ENCODE measurements at regions not wholly inside any gene's neighbourhood (a gene's known extent, or its start where the extent isn't known, plus 50 kb on each side); places are given as distances from the start of the nearest gene placed in this dataset.

- no peak for DNase-seq
Measured at GRCh38 chr13:107234319-107235073, 666.6 kb upstream of the ARGLU1 start.

DNA sequence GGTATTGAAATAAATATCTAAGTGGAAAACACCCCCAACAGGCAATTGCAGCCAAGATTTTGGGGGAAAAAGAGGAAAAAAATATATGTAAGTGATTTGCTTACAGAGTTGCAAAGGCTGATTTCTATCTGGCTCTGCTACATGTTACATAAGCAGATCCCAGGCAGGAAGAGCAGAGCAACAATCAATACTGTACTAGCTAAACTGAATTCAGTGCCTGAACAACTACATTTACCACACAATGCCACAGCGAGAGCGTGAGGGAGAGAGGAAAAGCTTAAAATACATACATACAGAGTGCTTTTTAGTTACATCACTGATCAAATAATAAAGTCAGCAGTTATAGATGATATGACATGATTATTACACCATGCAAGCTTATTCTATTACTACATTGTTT, 665.6 kb upstream of the ARGLU1 start:
- no peak for DNase-seq

- DNase-seq, result no peak
Measured at GRCh38 chr13:107231944-107232343, 664.0 kb upstream of the ARGLU1 start.

GRCh38 chr13:107223867-107224266, 655.9 kb upstream of the ARGLU1 start:
- DNase-seq, result no peak

DNA sequence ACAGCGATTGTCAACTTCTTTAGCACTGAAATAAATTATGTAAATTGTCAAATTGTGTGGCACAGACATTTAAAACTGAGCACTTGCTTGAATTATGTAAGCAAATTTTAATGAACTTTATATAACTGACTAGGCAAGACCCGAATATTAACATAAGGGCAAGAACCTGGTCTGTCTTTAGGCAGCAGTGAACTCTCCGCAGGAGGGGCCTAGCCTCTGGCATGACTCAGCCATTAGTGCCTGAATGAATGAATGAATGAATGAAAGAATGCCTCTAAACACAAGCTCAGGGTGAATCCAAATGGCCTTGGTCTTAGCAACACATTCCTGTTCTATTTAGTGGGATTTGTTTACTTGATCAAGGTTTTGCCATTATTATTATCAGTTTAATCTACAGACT, 654.7 kb upstream of the ARGLU1 start:
- no peak for DNase-seq

DNA sequence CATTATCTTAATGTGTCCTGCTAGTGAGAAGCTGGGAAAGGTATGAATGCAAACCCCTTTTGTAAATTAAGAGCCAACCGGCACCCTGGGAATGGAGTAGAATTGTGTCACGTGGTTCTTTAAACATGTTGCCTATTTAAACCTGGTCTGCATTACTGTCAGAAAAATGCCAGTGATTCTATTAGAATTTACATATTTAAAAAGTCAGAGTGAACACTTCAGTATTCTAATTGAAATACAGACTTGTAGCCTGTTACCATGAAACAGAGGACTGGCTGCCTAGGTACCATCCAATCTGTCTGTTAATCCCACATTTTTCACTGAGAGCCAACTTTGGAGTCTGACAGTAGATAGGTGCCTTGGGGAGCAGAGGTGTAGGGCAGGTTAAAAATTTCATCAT, 652.3 kb upstream of the ARGLU1 start:
- no peak for DNase-seq

GRCh38 chr13:107217251-107217650, 649.3 kb upstream of the ARGLU1 start:
- no peak for DNase-seq

GRCh38 chr13:107216046-107216755, 648.3 kb upstream of the ARGLU1 start:
- DNase-seq, result no peak

DNA sequence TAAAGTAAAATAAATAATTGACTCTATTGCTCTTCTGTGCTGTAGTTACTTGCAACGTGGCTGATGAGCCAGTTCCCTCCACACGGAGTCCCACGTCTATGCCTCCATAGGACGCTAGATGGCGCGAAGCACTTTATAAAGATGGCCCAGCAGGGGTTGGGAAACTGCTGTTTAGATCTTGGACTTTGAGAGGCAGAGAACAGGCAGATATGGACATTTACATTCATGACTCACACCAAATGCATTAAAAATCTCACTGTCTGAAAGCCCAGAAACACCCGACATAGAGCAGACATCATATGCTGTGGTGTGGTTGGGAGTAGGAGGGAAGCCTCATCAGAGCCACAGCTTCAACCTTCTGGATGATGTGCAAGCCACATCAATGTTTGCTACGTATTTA, 643.1 kb upstream of the ARGLU1 start:
- DNase-seq, result no peak

GRCh38 chr13:107210723-107211030, 642.7 kb upstream of the ARGLU1 start:
- no peak for DNase-seq

DNA sequence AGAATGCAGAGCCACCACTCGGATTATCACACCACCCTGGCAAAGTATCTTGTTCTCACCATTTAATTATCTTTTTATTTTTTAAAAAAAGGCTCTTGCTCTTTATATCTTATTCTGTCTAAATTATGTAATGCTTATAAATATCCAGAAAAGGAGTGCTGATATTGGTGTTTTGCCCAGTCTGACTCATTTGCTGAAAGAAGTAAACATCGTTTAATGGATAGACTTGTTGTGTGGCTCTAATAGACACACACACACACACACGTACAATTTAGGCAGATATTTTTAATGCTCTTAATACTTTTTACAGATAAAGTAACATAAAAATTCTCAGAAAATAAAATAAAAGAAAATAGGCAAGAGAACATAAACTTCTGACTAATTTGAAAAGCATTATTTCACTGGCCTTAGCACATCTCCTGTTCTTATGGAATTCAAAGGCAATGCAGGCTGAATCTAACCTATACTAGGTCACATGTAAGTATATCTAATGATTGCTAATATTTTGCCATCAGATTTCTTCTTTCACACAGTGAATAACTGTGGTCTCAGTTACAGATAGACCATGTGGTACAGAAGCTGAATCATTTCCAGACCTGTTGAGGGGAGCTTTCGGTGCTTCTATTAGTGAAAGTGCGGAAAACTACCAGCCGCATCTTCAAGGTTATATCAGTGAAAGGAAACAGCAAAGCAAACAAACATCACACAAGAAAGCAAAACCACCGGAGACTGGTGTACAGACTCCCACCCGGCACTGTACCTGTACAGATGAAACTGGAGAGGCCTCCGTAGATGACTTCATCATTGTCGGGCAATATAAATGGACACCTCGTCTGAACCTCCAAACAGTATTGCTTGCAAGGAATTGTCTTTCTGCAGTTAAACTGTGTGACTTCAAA, 642.1 kb upstream of the ARGLU1 start:
- DNase-seq, result no peak

GRCh38 chr13:107208889-107209288, 641.0 kb upstream of the ARGLU1 start:
- DNase-seq, result no peak

GRCh38 chr13:107205318-107206104, 637.6 kb upstream of the ARGLU1 start:
- DNase-seq, result no peak

DNA sequence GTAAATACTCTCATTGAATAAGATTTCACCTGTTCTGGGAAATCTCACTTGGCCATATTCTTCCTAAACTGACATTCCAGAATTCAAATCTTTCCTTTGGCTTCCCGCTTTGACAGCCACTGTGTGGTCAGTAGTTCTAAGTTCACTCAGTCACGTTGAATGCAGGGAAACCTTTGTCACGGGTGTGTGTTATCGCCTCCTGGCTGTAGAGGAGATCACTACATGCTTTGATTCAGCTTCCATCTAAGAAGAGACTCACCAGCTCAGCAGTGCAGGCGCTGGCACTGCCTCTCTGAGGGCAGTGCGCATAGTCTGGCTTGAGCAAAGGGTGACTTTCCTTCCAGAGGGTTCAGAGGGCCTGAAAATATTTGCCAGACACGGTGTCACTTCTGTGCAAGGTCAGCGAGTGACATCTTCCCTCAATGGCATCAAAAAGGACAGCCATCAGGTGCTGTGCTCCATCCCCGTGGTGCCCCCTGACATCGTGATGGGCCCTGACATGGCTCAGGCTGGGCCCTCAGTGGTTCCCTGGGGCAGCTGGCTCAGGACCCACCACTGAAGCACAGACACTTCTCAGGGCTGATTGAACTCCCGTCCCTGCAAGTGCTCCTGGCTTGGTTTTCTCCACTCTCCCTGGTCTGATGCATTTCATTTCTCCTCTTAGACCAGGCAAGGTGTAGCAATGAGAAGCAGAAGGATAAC, 635.4 kb upstream of the ARGLU1 start:
- DNase-seq, result no peak

DNA sequence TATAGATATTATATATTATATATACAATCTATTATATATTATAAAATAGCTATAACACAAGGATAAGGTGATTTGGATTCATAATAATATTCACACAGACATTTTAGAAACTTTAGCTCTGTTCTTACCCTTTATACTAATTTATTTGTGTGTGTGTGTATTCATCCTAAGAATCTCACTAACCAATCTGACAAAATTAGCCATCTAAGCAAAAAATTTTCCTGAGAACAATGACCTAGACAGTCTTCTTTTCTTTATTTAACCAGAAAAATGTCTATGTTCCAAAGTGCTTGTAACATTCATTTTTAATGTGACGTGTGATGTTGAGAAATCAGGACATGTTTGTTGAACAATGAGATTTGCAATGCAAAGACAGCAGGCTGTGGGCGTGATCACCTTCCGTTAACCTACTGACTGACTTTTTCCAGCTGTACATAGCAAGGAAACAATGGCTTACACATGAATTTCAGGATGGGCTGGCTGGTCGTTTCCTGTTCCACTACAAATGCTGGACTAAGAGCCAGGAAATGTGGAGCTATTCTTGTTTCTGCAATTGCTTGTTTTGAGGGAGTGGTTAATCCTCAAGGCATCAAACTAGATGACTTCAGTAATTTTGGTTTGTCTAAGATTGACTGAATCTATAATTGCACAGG, 634.6 kb upstream of the ARGLU1 start:
- no peak for DNase-seq

GRCh38 chr13:107200491-107200890, 632.6 kb upstream of the ARGLU1 start:
- DNase-seq, result no peak

GRCh38 chr13:107192289-107192688, 624.4 kb upstream of the ARGLU1 start:
- no peak for DNase-seq

- DNase-seq, result no peak
Measured at GRCh38 chr13:107190065-107190464, 622.1 kb upstream of the ARGLU1 start.

GRCh38 chr13:107185889-107186288, 618.0 kb upstream of the ARGLU1 start:
- DNase-seq, result no peak

DNA sequence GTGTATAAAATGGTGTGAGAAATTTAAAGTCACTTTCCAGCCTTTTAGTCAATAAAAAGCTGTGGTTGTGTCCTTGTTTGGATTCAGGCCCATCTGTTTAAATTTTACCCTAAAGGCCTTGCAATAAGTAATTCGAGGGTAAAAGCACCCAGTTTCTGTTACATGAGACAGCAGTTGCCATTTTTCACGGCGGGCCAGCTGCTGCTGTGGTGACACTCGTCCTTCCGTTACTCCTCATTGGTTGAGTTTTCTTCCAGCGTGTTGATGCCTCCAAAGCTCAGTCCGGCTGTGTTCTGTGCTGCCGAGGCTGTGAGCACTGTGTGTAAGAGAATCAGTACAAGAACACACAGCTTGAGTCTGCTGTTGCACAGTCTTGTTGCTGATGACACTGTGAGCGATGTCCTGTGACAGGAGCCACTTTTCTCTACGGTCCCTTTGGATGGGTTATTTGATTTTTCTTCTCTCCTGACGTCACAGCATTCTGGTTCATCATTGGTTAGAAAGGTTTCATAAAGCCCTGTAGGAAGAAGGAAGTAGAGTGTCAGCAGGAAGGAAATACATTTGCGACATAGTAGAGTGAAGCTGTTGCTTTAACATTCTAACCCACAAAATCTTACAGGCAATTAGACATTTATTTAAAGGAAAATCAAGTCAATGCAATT, 602.5 kb upstream of the ARGLU1 start:
- DNase-seq, result no peak

DNA sequence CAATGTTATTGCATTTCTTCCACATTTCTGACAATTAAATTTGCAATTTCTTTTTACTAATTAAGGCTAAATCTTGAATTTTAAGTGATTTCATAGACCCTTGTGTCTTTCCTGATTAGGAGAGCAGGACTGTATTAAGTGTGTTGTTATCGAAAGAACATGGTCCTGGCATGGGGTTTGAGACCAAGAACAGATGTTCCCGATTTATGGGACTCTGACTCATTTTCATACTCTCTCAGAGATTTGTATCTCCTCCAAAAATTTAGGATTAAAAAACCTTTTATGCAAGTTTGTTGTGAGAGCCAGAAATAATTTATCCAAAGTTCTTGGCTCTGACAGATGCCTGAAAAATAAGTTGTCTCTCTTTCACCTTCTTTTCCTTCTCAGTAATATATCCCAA, 589.3 kb upstream of the ARGLU1 start:
- no peak for DNase-seq
